ENCODE measurements at regions not wholly inside any gene's neighbourhood (a gene's known extent, or its start where the extent isn't known, plus 50 kb on each side); places are given as distances from the start of the nearest gene placed in this dataset.

DNA sequence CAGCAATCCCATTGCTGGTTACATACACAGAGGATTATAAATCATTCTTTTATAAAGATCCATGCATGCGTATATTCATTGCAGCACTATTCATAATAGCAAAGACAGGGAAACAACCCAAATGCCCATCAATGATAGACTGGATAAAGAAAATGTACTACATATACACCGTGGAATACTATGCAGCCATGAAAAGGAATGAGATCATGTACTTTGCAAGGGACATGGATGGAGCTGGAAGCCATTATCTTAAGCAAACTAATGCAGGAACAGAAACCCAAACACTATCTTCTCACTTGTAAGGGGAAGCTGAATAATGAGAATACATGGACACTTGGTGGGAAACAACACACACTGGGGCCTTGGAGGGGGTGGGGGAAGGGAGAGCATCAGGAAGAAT, 529.7 kb downstream of the TBC1D32 start:
- no peak overlapping the region for H3K4me3 ChIP-seq (replicated peaks in 1 of 3; ENCODE audit: insufficient read depth in 1 of 3, low read depth in 2 of 3, low read length in 3 of 3)
- H3K9ac ChIP-seq (ENCODE audit: insufficient read depth, low read depth, low read length): no peak overlapping the region
- no peak overlapping the region for H3K4me2 ChIP-seq (ENCODE audit: low read depth, low read length)
- H3K36me3 ChIP-seq (replicated peaks in 1 of 2; ENCODE audit: control insufficient read depth in 1 of 2, insufficient read depth in 2 of 2, low read length in 2 of 2): no peaks in the 10 kb centered on the region
- no peaks in the 10 kb centered on the region for H3K9me3 ChIP-seq (ENCODE audit: low read length)
- no TSS peak for BruUV-seq (replicated peaks)
- DNase-seq (ENCODE audit: low spot score): no peak
- H3K27me3 ChIP-seq (ENCODE audit: control insufficient read depth in 1 of 2, insufficient read depth in 2 of 2, low read length in 2 of 2): no peaks in the 10 kb centered on the region
- TF ChIP-seq TAF1 (CRISPR knock-in tag; IDR thresholded peaks at IDR 0.05): no peak
- 52% methylated on average over 2 of the region's 2 CpGs for WGBS (ENCODE audit: low lambda C conversion rate)
- in situ Hi-C loops (cut with HindIII; ENCODE audit: extremely low pct_ligation_motif_present, low pct_unique_long_range_greater_than_20kb) (no loop called here), intact Hi-C loops (cut with micrococcal nuclease; ENCODE audit: unreplicated experiment) (no loop called here)
- no peaks in the 10 kb centered on the region for H3K79me2 ChIP-seq (ENCODE audit: insufficient read depth, low read length)
- no peak for ATAC-seq
- H4K20me1 ChIP-seq (ENCODE audit: insufficient read depth, low read length): no peaks in the 10 kb centered on the region
- FAIRE-seq: no peak
- ChIA-PET POLR2A (no interaction called here), CTCF (ENCODE audit: low intra/inter-chr PET ratio, low total read pairs) (no interaction called here)
- H2AFZ ChIP-seq (ENCODE audit: low read length): no peak overlapping the region
- H3K27ac ChIP-seq (ENCODE audit: extremely low read length, insufficient read depth, low read length): no peak overlapping the region
- H3K4me1 ChIP-seq (ENCODE audit: insufficient read depth, low read length): no peaks in the 10 kb centered on the region

DNA sequence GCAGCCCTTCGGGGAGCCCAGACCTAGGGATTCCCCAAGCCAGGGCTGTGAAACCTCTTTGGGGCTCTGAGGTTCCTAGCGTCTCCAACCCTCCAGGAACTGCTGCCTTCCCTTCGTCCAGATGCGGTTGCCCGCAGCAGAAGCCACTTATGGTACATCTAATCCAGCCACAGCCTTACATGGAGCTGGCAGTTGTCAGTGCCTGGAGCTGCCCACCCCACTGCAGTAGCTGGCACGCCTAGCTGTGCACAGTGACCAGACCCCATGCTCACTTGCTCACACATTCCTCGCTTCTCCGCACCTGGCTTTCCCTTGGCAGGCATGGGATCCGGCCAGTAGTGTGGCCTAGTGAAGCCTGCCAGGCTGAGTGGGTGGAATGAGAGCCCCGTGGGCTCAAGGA, 547.6 kb downstream of the TBC1D32 start:
- Histone ChIP-seq H3K27me3 (ENCODE audit: control insufficient read depth in 1 of 2, insufficient read depth in 2 of 2, low read length in 2 of 2) (no peaks in the 10 kb centered on the region), H3K9me3 (ENCODE audit: low read length) (no peaks in the 10 kb centered on the region), H3K79me2 (ENCODE audit: insufficient read depth, low read length) (no peaks in the 10 kb centered on the region), H3K9ac (ENCODE audit: insufficient read depth, low read depth, low read length) (no peak overlapping the region), H3K4me3 (replicated peaks in 1 of 3; ENCODE audit: insufficient read depth in 1 of 3, low read depth in 2 of 3, low read length in 3 of 3) (no peak overlapping the region), H2AFZ (ENCODE audit: low read length) (no peak overlapping the region), H4K20me1 (ENCODE audit: insufficient read depth, low read length) (no peaks in the 10 kb centered on the region), H3K27ac (ENCODE audit: extremely low read length, insufficient read depth, low read length) (no peak overlapping the region), H3K4me1 (ENCODE audit: insufficient read depth, low read length) (no peaks in the 10 kb centered on the region), H3K36me3 (replicated peaks in 1 of 2; ENCODE audit: control insufficient read depth in 1 of 2, insufficient read depth in 2 of 2, low read length in 2 of 2) (no peaks in the 10 kb centered on the region), H3K4me2 (ENCODE audit: low read depth, low read length) (no peak overlapping the region)
- in situ Hi-C loops (cut with HindIII; ENCODE audit: extremely low pct_ligation_motif_present, low pct_unique_long_range_greater_than_20kb): no loop called here
- no peak for FAIRE-seq
- peak; percentile 32; the same call in 1 of the 3 replicates for ATAC-seq
- no peak for DNase-seq (ENCODE audit: low spot score)
- CTCF ChIA-PET (ENCODE audit: low intra/inter-chr PET ratio, low total read pairs): no interaction called here
- 39% methylated on average over 8 of the region's 10 CpGs for WGBS (ENCODE audit: low lambda C conversion rate)
- POLR2A ChIA-PET: no interaction called here
- no TSS peak for BruUV-seq (replicated peaks)
- intact Hi-C loops (cut with micrococcal nuclease; ENCODE audit: unreplicated experiment): no loop called here
- TF ChIP-seq SKI (IDR thresholded peaks at IDR 0.05; ENCODE audit: partially characterized antibody): no peak
- TF ChIP-seq ZNF775 (CRISPR knock-in tag; IDR thresholded peaks at IDR 0.05; ENCODE audit: borderline replicate concordance): no peak
- TF ChIP-seq, protein P1, sequence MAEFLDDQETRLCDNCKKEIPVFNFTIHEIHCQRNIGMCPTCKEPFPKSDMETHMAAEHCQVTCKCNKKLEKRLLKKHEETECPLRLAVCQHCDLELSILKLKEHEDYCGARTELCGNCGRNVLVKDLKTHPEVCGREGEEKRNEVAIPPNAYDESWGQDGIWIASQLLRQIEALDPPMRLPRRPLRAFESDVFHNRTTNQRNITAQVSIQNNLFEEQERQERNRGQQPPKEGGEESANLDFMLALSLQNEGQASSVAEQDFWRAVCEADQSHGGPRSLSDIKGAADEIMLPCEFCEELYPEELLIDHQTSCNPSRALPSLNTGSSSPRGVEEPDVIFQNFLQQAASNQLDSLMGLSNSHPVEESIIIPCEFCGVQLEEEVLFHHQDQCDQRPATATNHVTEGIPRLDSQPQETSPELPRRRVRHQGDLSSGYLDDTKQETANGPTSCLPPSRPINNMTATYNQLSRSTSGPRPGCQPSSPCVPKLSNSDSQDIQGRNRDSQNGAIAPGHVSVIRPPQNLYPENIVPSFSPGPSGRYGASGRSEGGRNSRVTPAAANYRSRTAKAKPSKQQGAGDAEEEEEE (CRISPR knock-in tag; IDR thresholded peaks at IDR 0.05; ENCODE audit: borderline replicate concordance): no peak
- no peak for TF ChIP-seq NR2F1 (CRISPR knock-in tag; IDR thresholded peaks at IDR 0.05)
- no peak for TF ChIP-seq ZNF552 (CRISPR knock-in tag; IDR thresholded peaks at IDR 0.05; ENCODE audit: borderline replicate concordance)
- TF ChIP-seq ZFY (CRISPR knock-in tag; IDR thresholded peaks at IDR 0.05): no peak
- no peak for TF ChIP-seq ZNF530 (CRISPR knock-in tag; IDR thresholded peaks at IDR 0.05; ENCODE audit: low read depth)
- TF ChIP-seq IKZF4 (CRISPR knock-in tag; IDR thresholded peaks at IDR 0.05; ENCODE audit: borderline replicate concordance, low read depth, not compliant biosample characterization): no peak
- no peak for TF ChIP-seq ZNF777 (CRISPR knock-in tag; IDR thresholded peaks at IDR 0.05)
- TF ChIP-seq, protein P2, sequence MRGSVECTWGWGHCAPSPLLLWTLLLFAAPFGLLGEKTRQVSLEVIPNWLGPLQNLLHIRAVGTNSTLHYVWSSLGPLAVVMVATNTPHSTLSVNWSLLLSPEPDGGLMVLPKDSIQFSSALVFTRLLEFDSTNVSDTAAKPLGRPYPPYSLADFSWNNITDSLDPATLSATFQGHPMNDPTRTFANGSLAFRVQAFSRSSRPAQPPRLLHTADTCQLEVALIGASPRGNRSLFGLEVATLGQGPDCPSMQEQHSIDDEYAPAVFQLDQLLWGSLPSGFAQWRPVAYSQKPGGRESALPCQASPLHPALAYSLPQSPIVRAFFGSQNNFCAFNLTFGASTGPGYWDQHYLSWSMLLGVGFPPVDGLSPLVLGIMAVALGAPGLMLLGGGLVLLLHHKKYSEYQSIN (CRISPR knock-in tag; IDR thresholded peaks at IDR 0.05; ENCODE audit: borderline replicate concordance): no peak
- no peak for TF ChIP-seq SNAPC5 (CRISPR knock-in tag; IDR thresholded peaks at IDR 0.05; ENCODE audit: borderline replicate concordance)
- TF ChIP-seq NR2F6 (IDR thresholded peaks at IDR 0.05): no peak
- TF ChIP-seq NR2F6 (CRISPR knock-in tag; IDR thresholded peaks at IDR 0.05): no peak
- TF ChIP-seq, protein P3, sequence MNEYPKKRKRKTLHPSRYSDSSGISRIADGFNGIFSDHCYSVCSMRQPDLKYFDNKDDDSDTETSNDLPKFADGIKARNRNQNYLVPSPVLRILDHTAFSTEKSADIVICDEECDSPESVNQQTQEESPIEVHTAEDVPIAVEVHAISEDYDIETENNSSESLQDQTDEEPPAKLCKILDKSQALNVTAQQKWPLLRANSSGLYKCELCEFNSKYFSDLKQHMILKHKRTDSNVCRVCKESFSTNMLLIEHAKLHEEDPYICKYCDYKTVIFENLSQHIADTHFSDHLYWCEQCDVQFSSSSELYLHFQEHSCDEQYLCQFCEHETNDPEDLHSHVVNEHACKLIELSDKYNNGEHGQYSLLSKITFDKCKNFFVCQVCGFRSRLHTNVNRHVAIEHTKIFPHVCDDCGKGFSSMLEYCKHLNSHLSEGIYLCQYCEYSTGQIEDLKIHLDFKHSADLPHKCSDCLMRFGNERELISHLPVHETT (CRISPR knock-in tag; conservative IDR thresholded peaks at IDR 0.05): no peak
